ENCODE measurements at regions not wholly inside any gene's neighbourhood (a gene's known extent, or its start where the extent isn't known, plus 50 kb on each side); places are given as distances from the start of the nearest gene placed in this dataset.
A peak's percentile ranks its signal among the peaks of the same experiment; 100 is the strongest.

GRCh38 chr7:47636081-47636432, 54.1 kb upstream of the TNS3 start:
- DNase-seq: no peak

GRCh38 chr7:47635091-47636080, 53.5 kb upstream of the TNS3 start:
- DNase-seq: peak; percentile 84

GRCh38 chr7:47634273-47634672, 52.4 kb upstream of the TNS3 start:
- no peak for DNase-seq

GRCh38 chr7:47633134-47633533, 51.2 kb upstream of the TNS3 start:
- no peak for DNase-seq

Measured in islet precursor cell (in vitro differentiated cells).